NB4 (cell line): ENCODE measurements at regions not wholly inside any gene's neighbourhood (a gene's known extent, or its start where the extent isn't known, plus 50 kb on each side); places are given as distances from the start of the nearest gene placed in this dataset.

Experiments
- DNase-seq: peaks from one replicate; pipeline ENCODE4 v3.0.0; 2010; ENCODE audit warnings: low read depth
- H3K4me3 ChIP-seq: one replicate; pipeline ENCODE4 v1.5.1; 2011; ENCODE audit warnings: mild to moderate bottlenecking, low read depth, low read length, moderate library complexity
- MAX ChIP-seq: IDR thresholded peaks from 2 replicates; pipeline ENCODE4 v1.6.1; 2011; ENCODE audit warnings: low read depth, low read length

GRCh38 chr2:44118257-44118656 is 50.4 kb upstream of the PPM1B start:
- DNase-seq: peak; percentile 35
- no peak for TF ChIP-seq MAX
- H3K4me3 ChIP-seq: no peak overlapping the region
